Right atrium auricular region (tissue), 2 donors: ENCODE measurements at regions not wholly inside any gene's neighbourhood (a gene's known extent, or its start where the extent isn't known, plus 50 kb on each side); places are given as distances from the start of the nearest gene placed in this dataset.
"Not testable (repeated sequence)": the region's sequence is repeated elsewhere in the genome, so short reads cannot be mapped to it uniquely, and the experiment has no call there.

Experiments used
- DNase-seq: peaks from one replicate; pipeline ENCODE4 v3.0.0-alpha.2; 2019; ENCODE audit warnings: low spot score
- H3K27ac ChIP-seq, 2 donors: fragments of 200-600 bp; sonication (generic); 1 replicate in 1 of 2; 2 replicates in 1 of 2; pipeline ENCODE4 v1.5.1; 2016 to 2019
- H3K27me3 ChIP-seq, 2 donors: fragments of 200-600 bp; sonication (generic); one replicate each; pipeline versions ENCODE4 v1.5.1 to v1.6.0; 2017 to 2019
- H3K36me3 ChIP-seq: fragments of 200-600 bp; sonication (generic); one replicate; pipeline ENCODE4 v1.5.1; 2016
- H3K4me1 ChIP-seq, 2 donors: fragments of 200-600 bp; sonication (generic); one replicate each; pipeline versions ENCODE4 v1.5.1 to v1.6.0; 2017 to 2019
- H3K4me3 ChIP-seq, 2 donors: fragments of 200-600 bp; sonication (generic); 1 replicate in 1 of 2; 2 replicates in 1 of 2; pipeline ENCODE4 v1.5.1; 2017 to 2019; ENCODE audit warnings: mild to moderate bottlenecking in 1 of 2, moderate library complexity in 1 of 2
- H3K9me3 ChIP-seq, 2 donors: fragments of 200-600 bp; sonication (generic); one replicate each; pipeline ENCODE4 v1.5.1; 2019

DNA sequence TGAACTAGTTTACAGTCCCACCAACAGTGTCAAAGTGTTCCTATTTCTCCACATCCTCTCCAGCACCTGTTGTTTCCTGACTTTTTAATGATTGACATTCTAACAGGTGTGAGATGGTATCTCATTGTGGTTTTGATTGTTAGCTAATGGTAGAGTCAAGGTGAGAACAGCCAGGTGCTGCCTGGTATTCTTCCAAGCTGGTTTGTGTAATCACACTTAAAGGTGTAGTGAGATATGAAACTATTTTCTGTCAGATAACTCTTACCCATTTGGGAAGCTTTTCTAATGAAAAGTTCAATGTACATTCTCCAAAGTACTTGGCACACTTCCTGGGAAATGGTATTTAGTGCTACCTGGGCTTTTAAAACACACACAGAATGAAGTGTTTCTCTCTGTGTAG lies 343.3 kb upstream of the OR4C13 start:
- not testable (repeated sequence) for H3K9me3 ChIP-seq, H3K27ac ChIP-seq, DNase-seq, H3K36me3 ChIP-seq, H3K4me1 ChIP-seq, H3K27me3 ChIP-seq, H3K4me3 ChIP-seq

DNA sequence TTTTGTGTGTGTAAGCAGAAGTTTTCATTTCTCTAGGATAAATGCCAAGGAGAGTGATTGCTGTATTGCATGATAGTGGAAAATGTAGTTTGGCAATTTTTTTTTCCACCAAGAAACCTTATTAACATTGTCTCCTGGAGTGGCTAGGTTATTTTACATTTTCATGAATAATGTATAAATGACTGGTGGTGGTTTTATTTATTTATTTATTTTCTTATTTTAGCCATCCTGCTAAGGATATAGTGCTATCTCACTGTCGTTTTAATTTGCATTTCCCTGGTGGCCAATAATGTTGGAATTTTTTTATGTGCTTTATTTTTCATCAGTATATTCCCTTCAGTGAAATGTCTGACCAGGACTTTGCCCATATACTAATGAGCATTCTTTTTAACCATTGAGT lies 328.3 kb upstream of the OR4C13 start:
- not testable (repeated sequence) for H3K4me3 ChIP-seq, H3K9me3 ChIP-seq, H3K27ac ChIP-seq, H3K4me1 ChIP-seq, H3K36me3 ChIP-seq, H3K27me3 ChIP-seq, DNase-seq

DNA sequence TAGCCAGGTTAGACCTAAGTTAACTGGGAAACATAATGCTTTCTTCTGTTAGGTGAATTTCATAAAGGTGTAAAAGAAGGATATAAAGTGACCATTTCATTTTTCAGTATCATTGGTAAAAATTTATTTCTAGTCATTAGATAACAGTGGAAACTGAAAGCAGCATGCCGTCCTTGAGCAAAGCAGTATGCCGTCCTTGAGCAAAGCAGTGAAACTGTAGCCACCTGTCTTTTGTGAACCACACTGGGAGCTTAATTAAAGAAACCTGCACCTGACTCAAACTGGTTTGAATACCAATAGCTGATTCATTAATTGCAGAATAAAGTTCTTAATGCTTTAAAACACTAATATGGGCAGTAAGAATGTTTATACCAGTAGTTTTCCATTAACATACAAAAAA lies 281.5 kb upstream of the OR4C13 start:
- H3K27ac ChIP-seq, H3K9me3 ChIP-seq, H3K27me3 ChIP-seq, H3K36me3 ChIP-seq, H3K4me3 ChIP-seq, H3K4me1 ChIP-seq, DNase-seq: not testable (repeated sequence)

DNA sequence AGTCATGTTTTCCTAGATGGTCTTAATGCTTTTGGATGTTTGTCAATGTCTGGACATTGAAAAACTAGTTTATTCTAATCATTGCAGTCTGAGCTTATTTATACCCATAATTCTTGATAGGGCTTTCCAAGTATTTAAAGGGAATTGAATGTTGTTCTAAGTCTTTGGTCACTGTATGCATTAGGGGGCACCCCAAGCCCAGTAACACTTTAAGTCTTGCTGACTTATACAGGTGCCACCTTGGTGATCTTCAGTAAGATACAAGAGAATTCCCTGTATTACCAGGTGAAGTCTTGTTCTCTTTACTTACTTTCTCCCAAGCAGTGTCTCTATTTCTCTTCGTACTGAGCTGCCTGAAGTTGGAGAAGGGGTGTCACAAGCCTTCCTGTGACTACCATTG lies 250.1 kb upstream of the OR4C13 start:
- H3K27ac ChIP-seq, H3K9me3 ChIP-seq, H3K27me3 ChIP-seq, H3K4me1 ChIP-seq, DNase-seq, H3K36me3 ChIP-seq, H3K4me3 ChIP-seq: not testable (repeated sequence)

DNA sequence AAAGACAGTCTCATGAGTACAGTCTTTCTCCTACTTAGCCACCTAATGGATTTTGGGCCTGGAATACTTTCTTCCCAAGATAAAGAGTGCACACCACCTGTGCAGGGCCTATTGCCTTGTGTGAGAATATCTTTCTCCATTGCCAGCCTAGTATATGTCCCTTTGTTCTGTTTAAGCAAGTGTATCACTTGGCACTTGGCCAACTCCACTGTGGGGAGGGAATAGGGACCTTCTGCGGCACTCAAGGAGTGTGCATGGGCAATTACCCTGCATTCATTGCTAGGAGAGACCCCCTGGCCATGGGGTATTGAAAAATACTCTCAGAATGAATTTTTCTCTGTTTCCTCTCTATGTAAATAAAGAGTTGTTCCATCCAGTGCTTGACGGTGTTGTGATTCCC lies 201.7 kb upstream of the OR4C13 start:
- H3K9me3 ChIP-seq, DNase-seq, H3K27ac ChIP-seq, H3K27me3 ChIP-seq, H3K4me1 ChIP-seq, H3K36me3 ChIP-seq, H3K4me3 ChIP-seq: not testable (repeated sequence)

DNA sequence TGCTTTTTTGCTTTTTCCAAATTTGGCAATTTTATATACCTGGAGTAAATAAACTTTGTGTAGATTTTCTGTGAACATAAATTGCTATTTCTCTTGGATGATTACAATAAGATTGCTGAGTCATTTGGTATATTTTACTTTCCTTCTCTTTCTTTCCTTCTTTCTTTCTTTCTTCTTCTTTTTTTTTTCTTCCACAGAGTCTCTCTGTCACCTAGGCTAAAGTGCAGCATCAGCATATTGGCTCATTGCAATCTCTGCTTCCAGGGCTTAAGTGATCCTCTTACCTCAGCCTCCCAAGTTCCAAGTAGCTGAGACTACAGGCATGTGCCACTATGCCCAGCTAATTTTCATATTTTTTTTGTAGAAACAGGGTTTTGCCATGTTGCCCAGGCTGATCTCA lies 201.2 kb upstream of the OR4C13 start:
- not testable (repeated sequence) for H3K36me3 ChIP-seq, H3K27me3 ChIP-seq, DNase-seq, H3K4me1 ChIP-seq, H3K4me3 ChIP-seq, H3K27ac ChIP-seq, H3K9me3 ChIP-seq

DNA sequence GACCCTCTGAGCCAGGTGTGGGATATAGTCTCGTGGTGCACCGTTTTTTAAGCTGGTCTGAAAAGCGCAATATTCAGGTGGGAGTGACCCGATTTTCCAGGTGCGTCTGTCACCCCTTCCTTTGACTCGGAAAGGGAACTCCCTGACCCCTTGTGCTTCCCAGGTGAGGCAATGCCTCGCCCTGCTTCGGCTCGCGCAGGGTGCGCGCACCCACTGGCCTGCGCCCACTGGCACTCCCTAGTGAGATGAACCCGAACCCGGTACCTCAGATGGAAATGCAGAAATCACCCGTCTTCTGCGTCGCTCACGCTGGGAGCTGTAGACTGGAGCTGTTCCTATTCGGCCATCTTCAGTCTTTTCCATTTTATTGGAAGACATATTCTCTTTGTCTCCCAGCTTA lies 171.4 kb upstream of the OR4C13 start:
- H3K36me3 ChIP-seq, H3K4me3 ChIP-seq, H3K27ac ChIP-seq, H3K27me3 ChIP-seq, H3K9me3 ChIP-seq, DNase-seq, H3K4me1 ChIP-seq: not testable (repeated sequence)

DNA sequence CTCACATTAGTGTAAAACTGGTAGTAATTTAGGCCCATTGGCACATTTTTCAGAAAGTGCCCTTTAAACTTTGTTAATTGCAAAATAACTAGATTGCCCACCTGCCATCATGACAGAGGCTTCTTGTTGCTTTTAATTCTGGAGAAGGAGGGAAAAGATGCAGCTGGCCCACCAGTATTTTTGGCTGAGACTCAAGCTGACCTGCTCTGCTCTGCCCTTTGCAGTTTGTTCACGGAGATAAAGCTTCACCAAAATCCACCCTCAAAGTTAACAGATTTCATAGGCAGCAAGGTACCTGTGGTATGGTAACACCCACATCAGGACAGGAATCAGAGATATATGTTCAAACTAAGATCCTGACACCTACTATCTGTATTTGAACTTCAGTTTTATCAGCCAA lies 170.2 kb upstream of the OR4C13 start:
- H3K4me3 ChIP-seq, H3K27ac ChIP-seq, DNase-seq, H3K36me3 ChIP-seq, H3K9me3 ChIP-seq, H3K4me1 ChIP-seq, H3K27me3 ChIP-seq: not testable (repeated sequence)

DNA sequence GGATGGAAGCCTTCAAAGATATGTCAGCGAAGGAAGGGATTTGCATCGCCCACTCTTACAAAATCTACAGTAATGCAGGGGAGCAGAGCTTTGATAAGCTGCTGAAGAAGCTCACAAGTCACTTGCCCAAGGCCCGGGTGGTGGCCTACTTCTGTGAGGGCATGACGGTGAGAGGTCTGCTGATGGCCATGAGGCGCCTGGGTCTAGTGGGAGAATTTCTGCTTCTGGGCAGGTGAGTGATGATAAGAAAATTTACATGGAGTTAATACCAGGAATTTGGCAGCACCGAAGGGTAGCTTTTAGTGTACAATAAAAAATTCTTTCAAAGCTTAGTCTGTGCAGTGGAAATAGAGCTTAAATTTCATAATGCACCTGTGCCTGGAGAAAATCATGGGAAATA lies 168.3 kb upstream of the OR4C13 start:
- not testable (repeated sequence) for H3K36me3 ChIP-seq, H3K27ac ChIP-seq, H3K27me3 ChIP-seq, H3K9me3 ChIP-seq, H3K4me1 ChIP-seq, DNase-seq, H3K4me3 ChIP-seq

DNA sequence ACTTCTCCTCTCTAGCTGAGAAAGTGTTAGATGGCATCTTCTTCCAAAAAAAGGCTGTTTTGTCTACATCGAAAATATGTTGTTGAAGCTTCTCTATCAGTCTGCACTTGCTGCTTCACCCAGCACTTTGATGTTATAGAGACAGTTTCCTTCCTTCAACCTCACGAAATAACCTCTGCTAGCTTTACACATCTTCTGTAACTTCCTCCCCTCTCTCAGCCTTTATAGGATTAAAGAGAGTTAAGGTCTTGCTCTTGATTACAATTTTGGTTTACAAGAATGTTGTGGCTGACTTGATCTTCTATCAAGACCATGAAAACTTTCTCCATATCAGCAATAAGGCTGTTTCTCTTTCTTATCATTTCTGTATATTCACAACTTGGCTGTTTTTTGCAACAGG lies 162.4 kb upstream of the OR4C13 start:
- not testable (repeated sequence) for H3K4me1 ChIP-seq, H3K27ac ChIP-seq, H3K27me3 ChIP-seq, H3K36me3 ChIP-seq, H3K9me3 ChIP-seq, DNase-seq, H3K4me3 ChIP-seq

DNA sequence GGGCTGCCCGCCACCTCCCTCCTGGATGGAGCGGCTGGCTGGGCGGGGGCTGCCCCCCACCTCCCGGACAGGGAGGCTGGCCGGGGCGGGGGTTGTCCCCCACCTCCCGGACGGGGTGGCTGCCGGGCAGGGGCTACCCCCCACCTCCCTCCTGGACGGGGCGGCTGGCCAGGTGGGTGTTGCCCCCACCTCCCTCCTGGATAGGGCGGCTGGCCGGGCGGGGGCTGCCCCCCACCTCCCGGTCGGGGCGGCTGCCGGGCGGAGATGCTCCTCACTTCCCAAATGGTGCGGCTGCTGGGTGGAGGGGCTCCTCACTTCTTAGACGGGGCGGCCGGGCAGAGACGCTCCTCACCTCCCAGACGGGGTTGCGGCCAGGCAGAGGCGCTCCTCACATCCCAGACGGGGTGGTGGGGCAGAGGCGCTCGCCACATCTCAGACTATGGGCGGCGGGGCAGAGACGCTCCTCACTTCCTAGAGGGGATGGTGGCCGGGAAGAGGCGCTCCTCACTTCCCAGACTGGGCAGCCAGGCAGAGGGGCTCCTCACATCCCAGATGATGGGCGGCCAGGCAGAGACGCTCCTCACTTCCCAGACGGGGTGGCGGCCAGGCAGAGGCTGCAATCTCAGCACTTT lies 153.9 kb upstream of the OR4C13 start:
- not testable (repeated sequence) for H3K27me3 ChIP-seq, H3K9me3 ChIP-seq

DNA sequence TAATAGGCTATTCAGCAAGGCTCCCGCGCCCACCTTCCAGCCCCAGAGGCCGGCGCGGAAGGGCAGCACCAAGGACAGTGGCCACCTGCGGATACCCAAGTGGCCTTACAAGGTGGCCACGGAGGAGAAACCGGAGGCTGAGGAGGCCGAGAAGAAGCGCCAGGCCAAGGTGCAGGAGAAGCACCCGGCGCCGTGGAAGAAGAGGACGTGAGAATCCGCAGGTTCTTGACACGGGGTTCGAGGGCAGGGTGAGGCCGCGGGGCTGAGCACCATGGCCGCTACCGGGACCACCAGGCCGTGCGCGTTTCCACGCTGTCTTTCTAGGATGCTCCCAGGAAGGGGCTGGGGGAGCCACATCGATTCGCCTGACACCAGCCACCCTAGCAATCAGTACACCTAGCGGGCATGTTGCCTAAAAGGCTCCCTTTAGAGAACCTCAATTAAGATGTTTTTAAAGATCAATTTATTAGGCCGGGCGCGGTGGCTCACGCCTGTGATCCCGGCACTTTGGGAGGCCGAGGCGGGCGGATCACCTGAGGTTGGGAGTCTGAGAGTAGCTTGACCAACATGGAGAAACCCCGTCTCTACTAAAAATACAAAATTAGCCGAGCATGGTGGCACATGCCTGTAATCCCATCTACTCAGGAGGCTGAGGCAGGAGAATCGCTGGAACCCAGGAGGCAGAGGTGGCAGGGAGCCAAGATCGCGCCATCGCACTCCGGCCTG lies 134.3 kb upstream of the OR4C13 start:
- not testable (repeated sequence) for H3K36me3 ChIP-seq, DNase-seq, H3K9me3 ChIP-seq, H3K27me3 ChIP-seq, H3K4me3 ChIP-seq, H3K4me1 ChIP-seq, H3K27ac ChIP-seq

More for the DNA sequence above, 153.9 kb upstream of the OR4C13 start:
- not testable (repeated sequence) for H3K4me3 ChIP-seq, H3K27ac ChIP-seq, DNase-seq, H3K4me1 ChIP-seq, H3K36me3 ChIP-seq

DNA sequence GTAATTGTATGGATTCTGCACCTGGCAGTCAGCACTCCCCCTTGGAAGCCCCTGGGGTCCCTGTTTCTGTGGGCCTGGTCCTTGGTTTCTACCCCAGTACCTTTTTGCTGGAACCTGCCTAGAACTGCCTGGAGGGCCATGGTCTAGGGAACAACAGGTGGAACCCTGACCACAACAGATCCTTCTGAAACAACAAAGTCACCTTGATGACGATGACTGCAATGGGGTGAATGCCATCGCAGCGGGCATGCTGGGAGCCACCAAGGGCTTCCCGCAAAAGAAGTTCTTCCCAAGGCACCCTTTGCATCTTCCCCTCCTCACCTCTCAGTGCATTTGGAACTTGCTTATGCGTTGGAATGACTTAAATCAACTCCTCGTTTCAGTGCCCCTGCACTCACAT lies 129.0 kb upstream of the OR4C13 start:
- H3K36me3 ChIP-seq, H3K4me1 ChIP-seq, H3K27ac ChIP-seq, DNase-seq, H3K9me3 ChIP-seq, H3K27me3 ChIP-seq, H3K4me3 ChIP-seq: not testable (repeated sequence)

DNA sequence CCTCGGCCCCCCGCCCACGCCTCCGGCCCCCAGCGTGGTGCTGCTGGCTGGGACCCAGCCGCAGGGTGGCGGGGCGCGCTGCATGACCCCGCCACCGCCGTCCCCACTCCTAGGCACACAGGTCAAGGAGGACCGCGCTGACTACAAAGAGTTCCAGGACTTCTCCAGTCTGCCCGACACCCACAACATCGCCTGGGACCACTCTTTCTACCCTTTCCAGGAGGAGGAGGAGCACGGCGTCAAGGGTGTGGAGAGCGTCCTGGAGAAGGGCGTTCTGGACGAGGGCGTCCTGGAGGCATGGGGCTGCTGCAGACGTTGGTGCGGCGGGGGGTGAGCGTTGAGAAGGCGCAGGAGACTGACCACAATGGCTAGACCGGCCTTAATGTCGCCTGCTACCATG lies 101.7 kb upstream of the OR4C13 start:
- DNase-seq, H3K4me3 ChIP-seq, H3K4me1 ChIP-seq, H3K36me3 ChIP-seq, H3K27me3 ChIP-seq, H3K27ac ChIP-seq, H3K9me3 ChIP-seq: not testable (repeated sequence)
